ENCODE measurements at regions not wholly inside any gene's neighbourhood (a gene's known extent, or its start where the extent isn't known, plus 50 kb on each side); places are given as distances from the start of the nearest gene placed in this dataset.

GRCh38 chr7:50962962-50963374 is 180.3 kb upstream of the GRB10 start:
- DNase-seq (ENCODE audit: low spot score), result peak; percentile 91

GRCh38 chr7:50962281-50962883 is 179.7 kb upstream of the GRB10 start:
- DNase-seq (ENCODE audit: low spot score), result no peak

- DNase-seq (ENCODE audit: low spot score), result peak; percentile 50
Measured at GRCh38 chr7:50960621-50961310, 178.1 kb upstream of the GRB10 start.

- DNase-seq (ENCODE audit: low spot score), result no peak
Measured at GRCh38 chr7:50959991-50960390, 177.3 kb upstream of the GRB10 start.

- no peak for DNase-seq (ENCODE audit: low spot score)
Measured at GRCh38 chr7:50959560-50959959, 176.9 kb upstream of the GRB10 start.

GRCh38 chr7:50957855-50958254 is 175.2 kb upstream of the GRB10 start:
- no peak for DNase-seq (ENCODE audit: low spot score)

GRCh38 chr7:50957431-50957830 is 174.7 kb upstream of the GRB10 start:
- DNase-seq (ENCODE audit: low spot score), result no peak

- no peak for DNase-seq (ENCODE audit: low spot score)
Measured at GRCh38 chr7:50956522-50957155, 173.9 kb upstream of the GRB10 start.

GRCh38 chr7:50954716-50955115 is 172.0 kb upstream of the GRB10 start:
- no peak for DNase-seq (ENCODE audit: low spot score)

GRCh38 chr7:50954245-50954644 is 171.5 kb upstream of the GRB10 start:
- DNase-seq (ENCODE audit: low spot score), result no peak

- DNase-seq (ENCODE audit: low spot score), result no peak
Measured at GRCh38 chr7:50953820-50954219, 171.1 kb upstream of the GRB10 start.

GRCh38 chr7:50953303-50953702 is 170.6 kb upstream of the GRB10 start:
- no peak for DNase-seq (ENCODE audit: low spot score)

- DNase-seq (ENCODE audit: low spot score), result no peak
Measured at GRCh38 chr7:50952544-50952943, 169.8 kb upstream of the GRB10 start.

GRCh38 chr7:50952120-50952519 is 169.4 kb upstream of the GRB10 start:
- DNase-seq (ENCODE audit: low spot score), result no peak

- no peak for DNase-seq (ENCODE audit: low spot score)
Measured at GRCh38 chr7:50943482-50943881, 160.8 kb upstream of the GRB10 start.

GRCh38 chr7:50941525-50941924 is 158.8 kb upstream of the GRB10 start:
- DNase-seq (ENCODE audit: low spot score), result no peak

GRCh38 chr7:50940621-50941020 is 157.9 kb upstream of the GRB10 start:
- no peak for DNase-seq (ENCODE audit: low spot score)

GRCh38 chr7:50939021-50939420 is 156.3 kb upstream of the GRB10 start:
- DNase-seq (ENCODE audit: low spot score), result no peak

- no peak for DNase-seq (ENCODE audit: low spot score)
Measured at GRCh38 chr7:50937727-50938126, 155.0 kb upstream of the GRB10 start.

- DNase-seq (ENCODE audit: low spot score), result no peak
Measured at GRCh38 chr7:50926049-50926448, 143.4 kb upstream of the GRB10 start.

GRCh38 chr7:50923476-50923875 is 140.8 kb upstream of the GRB10 start:
- no peak for DNase-seq (ENCODE audit: low spot score)

- peak; percentile 63 for DNase-seq (ENCODE audit: low spot score)
Measured at GRCh38 chr7:50921114-50921813, 138.6 kb upstream of the GRB10 start.
